GM23338 (cell line): ENCODE measurements at regions not wholly inside any gene's neighbourhood (a gene's known extent, or its start where the extent isn't known, plus 50 kb on each side); places are given as distances from the start of the nearest gene placed in this dataset.

ENCODE experiments used
- ATAC-seq: fragments of 200-7000 bp; cut with Tn5 transposase; 3 replicates; pipeline ENCODE4 v1.9.1; 2020
- DNase-seq: peaks from one replicate; pipeline ENCODE4 v3.0.0-alpha.2; 2015; ENCODE audit warnings: low spot score
- H2AFZ ChIP-seq: fragments of 200-600 bp; sonication (generic); 2 replicates; pipeline ENCODE4 v1.8.0; 2016; ENCODE audit warnings: antibody characterized with exemption, mild to moderate bottlenecking, moderate library complexity
- H3F3A ChIP-seq: fragments of 200-600 bp; sonication (generic); replicated peaks from 2 replicates; pipeline ENCODE4 v1.8.0; 2017; ENCODE audit warnings: antibody characterized with exemption, mixed run types, low read depth
- H3K27ac ChIP-seq: fragments of 200-600 bp; sonication (generic); 2 replicates; pipeline ENCODE4 v1.6.1; 2016; ENCODE audit warnings: low read depth
- H3K27me3 ChIP-seq: fragments of 200-600 bp; sonication (generic); 2 replicates; pipeline ENCODE4 v1.8.0; 2016; ENCODE audit warnings: mild to moderate bottlenecking, mixed run types, moderate library complexity; ENCODE audit not compliant: insufficient read depth
- H3K36me3 ChIP-seq: fragments of 200-600 bp; sonication (generic); 2 replicates; pipeline ENCODE4 v1.8.0; 2016; ENCODE audit warnings: mild to moderate bottlenecking; ENCODE audit not compliant: insufficient read depth
- H3K4me1 ChIP-seq: fragments of 200-600 bp; sonication (generic); 2 replicates; pipeline ENCODE4 v1.8.0; 2016; ENCODE audit warnings: mild to moderate bottlenecking, moderate library complexity; ENCODE audit not compliant: insufficient read depth
- H3K4me2 ChIP-seq: fragments of 200-600 bp; sonication (generic); 2 replicates; pipeline ENCODE4 v1.7.1; 2017; ENCODE audit warnings: mixed run types
- H3K4me3 ChIP-seq: fragments of 200-600 bp; sonication (generic); 2 replicates; pipeline ENCODE4 v1.6.1; 2016; ENCODE audit warnings: mixed run types
- H3K79me2 ChIP-seq: fragments of 200-600 bp; sonication (generic); replicated peaks from 2 replicates; pipeline ENCODE4 v1.8.0; 2017; ENCODE audit warnings: mild to moderate bottlenecking; ENCODE audit not compliant: insufficient read depth
- H3K9me2 ChIP-seq: fragments of 200-600 bp; sonication (generic); 2 replicates; pipeline ENCODE4 v1.8.0; 2017; ENCODE audit not compliant: insufficient read depth
- H4K20me1 ChIP-seq: fragments of 200-600 bp; sonication (generic); replicated peaks from 2 replicates; pipeline ENCODE4 v1.8.0; 2017; ENCODE audit warnings: mild to moderate bottlenecking; ENCODE audit not compliant: insufficient read depth
- H3K27ac Mint-ChIP-seq: 2 replicates; pipeline ENCODE4 v1.8.0; 2020; ENCODE audit warnings: inconsistent platforms, mild to moderate bottlenecking, moderate library complexity, mixed read lengths
- H3K27me3 Mint-ChIP-seq: 3 replicates; pipeline ENCODE4 v1.8.0; 2022; ENCODE audit warnings: low read depth, mild to moderate bottlenecking, moderate library complexity, mixed read lengths, inconsistent platforms; ENCODE audit not compliant: insufficient read depth, poor library complexity
- H3K36me3 Mint-ChIP-seq: 3 replicates; pipeline ENCODE4 v1.8.0; 2021; ENCODE audit warnings: low read depth, mild to moderate bottlenecking, inconsistent platforms, moderate library complexity, mixed read lengths
- H3K4me1 Mint-ChIP-seq: 3 replicates; pipeline ENCODE4 v1.8.0; 2020; ENCODE audit warnings: mild to moderate bottlenecking, inconsistent platforms, mixed read lengths
- H3K4me3 Mint-ChIP-seq: 3 replicates; pipeline ENCODE4 v1.8.0; 2021; ENCODE audit warnings: moderate library complexity, mild to moderate bottlenecking, inconsistent platforms, mixed read lengths
- H3K9me3 Mint-ChIP-seq: 3 replicates; pipeline ENCODE4 v1.8.0; 2020; ENCODE audit warnings: moderate library complexity, mild to moderate bottlenecking, inconsistent platforms, mixed read lengths
- JUNB ChIP-seq: IDR thresholded peaks from one replicate; pipeline ENCODE4 v1.6.1; 2016; ENCODE audit warnings: antibody characterized with exemption; ENCODE audit not compliant: unreplicated experiment
- NANOG ChIP-seq: IDR thresholded peaks from 2 replicates; pipeline ENCODE4 v1.6.1; 2016; ENCODE audit warnings: antibody characterized with exemption, borderline replicate concordance
- POLR2AphosphoS5 ChIP-seq: IDR thresholded peaks from 2 replicates; pipeline ENCODE4 v1.6.1; 2016; ENCODE audit warnings: antibody characterized with exemption, low read depth
- ZNF114 ChIP-seq: fragments of 250-450 bp; sonication (Bioruptor Pico); IDR thresholded peaks from 2 replicates; pipeline ENCODE4 v1.5.0; 2020; ENCODE audit warnings: mild to moderate bottlenecking, moderate library complexity
- ZNF331 ChIP-seq: fragments of 250-450 bp; sonication (Bioruptor Pico); IDR thresholded peaks from 2 replicates; pipeline ENCODE4 v1.5.0; 2020; ENCODE audit warnings: low read depth, mild to moderate bottlenecking, moderate library complexity
- TF ChIP-seq, protein P1 (sequence below): fragments of 250-450 bp; sonication (Bioruptor Pico); IDR thresholded peaks from 2 replicates; pipeline ENCODE4 v1.5.0; 2020; ENCODE audit warnings: mild to moderate bottlenecking, moderate library complexity
- TF ChIP-seq, protein P2 (sequence below): IDR thresholded peaks from one replicate; pipeline ENCODE4 v1.6.1; 2018; ENCODE audit warnings: antibody characterized with exemption; ENCODE audit not compliant: unreplicated experiment
- TF ChIP-seq, protein P3 (sequence below): IDR thresholded peaks from 2 replicates; pipeline ENCODE4 v1.6.1; 2016; ENCODE audit warnings: antibody characterized with exemption
- TF ChIP-seq, protein P4 (sequence below), 2 experiments: fragments of 200-600 bp in 1 of 2; sonication (generic) in 1 of 2; conservative IDR thresholded peaks; 2 replicates each; pipeline versions ENCODE4 v1.5.1 to v1.6.1; 2016 to 2017; ENCODE audit warnings: antibody characterized with exemption in 2 of 2, low read depth in 2 of 2, mild to moderate bottlenecking in 2 of 2, moderate library complexity in 1 of 2

DNA sequence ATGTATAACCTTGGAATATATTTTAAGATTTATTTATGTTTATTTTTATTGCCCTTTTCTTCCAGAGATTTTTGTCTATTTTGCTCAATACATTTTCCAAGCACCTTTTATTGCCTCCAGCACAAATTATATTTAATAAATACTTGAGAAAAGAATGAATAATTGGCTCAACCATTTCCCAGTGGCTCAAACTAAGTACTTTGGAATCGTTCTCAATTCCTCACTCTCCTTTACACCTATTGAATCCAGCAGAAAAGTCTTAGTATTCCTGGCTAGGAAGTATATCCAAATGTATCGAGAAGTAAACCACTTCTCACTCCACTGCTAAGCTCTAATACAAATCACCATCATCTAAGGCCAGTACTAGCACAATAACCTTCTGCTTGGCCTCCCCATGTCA is 276.1 kb downstream of the NEBL start (continued):
- TF ChIP-seq, protein P1, sequence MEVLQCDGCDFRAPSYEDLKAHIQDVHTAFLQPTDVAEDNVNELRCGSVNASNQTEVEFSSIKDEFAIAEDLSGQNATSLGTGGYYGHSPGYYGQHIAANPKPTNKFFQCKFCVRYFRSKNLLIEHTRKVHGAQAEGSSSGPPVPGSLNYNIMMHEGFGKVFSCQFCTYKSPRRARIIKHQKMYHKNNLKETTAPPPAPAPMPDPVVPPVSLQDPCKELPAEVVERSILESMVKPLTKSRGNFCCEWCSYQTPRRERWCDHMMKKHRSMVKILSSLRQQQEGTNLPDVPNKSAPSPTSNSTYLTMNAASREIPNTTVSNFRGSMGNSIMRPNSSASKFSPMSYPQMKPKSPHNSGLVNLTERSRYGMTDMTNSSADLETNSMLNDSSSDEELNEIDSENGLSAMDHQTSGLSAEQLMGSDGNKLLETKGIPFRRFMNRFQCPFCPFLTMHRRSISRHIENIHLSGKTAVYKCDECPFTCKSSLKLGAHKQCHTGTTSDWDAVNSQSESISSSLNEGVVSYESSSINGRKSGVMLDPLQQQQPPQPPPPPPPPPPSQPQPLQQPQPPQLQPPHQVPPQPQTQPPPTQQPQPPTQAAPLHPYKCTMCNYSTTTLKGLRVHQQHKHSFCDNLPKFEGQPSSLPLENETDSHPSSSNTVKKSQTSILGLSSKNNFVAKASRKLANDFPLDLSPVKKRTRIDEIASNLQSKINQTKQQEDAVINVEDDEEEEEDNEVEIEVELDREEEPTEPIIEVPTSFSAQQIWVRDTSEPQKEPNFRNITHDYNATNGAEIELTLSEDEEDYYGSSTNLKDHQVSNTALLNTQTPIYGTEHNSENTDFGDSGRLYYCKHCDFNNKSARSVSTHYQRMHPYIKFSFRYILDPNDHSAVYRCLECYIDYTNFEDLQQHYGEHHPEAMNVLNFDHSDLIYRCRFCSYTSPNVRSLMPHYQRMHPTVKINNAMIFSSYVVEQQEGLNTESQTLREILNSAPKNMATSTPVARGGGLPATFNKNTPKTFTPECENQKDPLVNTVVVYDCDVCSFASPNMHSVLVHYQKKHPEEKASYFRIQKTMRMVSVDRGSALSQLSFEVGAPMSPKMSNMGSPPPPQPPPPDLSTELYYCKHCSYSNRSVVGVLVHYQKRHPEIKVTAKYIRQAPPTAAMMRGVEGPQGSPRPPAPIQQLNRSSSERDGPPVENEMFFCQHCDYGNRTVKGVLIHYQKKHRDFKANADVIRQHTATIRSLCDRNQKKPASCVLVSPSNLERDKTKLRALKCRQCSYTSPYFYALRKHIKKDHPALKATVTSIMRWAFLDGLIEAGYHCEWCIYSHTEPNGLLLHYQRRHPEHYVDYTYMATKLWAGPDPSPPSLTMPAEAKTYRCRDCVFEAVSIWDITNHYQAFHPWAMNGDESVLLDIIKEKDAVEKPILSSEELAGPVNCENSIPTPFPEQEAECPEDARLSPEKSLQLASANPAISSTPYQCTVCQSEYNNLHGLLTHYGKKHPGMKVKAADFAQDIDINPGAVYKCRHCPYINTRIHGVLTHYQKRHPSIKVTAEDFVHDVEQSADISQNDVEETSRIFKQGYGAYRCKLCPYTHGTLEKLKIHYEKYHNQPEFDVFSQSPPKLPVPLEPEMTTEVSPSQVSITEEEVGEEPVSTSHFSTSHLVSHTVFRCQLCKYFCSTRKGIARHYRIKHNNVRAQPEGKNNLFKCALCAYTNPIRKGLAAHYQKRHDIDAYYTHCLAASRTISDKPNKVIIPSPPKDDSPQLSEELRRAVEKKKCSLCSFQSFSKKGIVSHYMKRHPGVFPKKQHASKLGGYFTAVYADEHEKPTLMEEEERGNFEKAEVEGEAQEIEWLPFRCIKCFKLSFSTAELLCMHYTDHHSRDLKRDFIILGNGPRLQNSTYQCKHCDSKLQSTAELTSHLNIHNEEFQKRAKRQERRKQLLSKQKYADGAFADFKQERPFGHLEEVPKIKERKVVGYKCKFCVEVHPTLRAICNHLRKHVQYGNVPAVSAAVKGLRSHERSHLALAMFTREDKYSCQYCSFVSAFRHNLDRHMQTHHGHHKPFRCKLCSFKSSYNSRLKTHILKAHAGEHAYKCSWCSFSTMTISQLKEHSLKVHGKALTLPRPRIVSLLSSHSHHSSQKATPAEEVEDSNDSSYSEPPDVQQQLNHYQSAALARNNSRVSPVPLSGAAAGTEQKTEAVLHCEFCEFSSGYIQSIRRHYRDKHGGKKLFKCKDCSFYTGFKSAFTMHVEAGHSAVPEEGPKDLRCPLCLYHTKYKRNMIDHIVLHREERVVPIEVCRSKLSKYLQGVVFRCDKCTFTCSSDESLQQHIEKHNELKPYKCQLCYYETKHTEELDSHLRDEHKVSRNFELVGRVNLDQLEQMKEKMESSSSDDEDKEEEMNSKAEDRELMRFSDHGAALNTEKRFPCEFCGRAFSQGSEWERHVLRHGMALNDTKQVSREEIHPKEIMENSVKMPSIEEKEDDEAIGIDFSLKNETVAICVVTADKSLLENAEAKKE (CRISPR knock-in tag) = no peak

DNA sequence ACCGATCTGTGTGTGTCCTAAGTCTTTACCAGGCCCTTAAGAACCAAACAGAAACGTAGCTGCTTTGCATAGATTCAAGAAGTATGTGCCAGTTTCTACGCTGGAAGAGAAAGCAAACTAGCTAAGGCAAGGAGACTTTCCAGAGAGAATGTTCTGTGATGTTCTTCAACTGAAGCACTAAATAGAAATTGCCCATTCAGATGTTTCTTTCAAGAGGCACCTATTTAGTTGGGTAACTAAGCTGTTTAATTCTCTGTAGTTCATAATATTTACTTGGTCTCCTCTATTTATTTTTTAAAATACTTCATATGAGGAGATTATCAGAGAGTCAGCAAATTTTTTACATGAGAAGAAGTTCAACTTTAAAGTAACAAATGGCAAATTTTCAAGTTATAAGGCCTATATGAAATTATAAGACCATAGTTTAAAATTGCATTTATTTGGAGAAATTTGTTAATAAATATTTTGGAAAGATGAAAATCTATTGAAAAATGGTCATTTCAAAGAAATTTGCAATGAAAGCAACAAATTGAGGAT is 279.0 kb downstream of the NEBL start:
- Histone ChIP-seq H3K27ac (no peak overlapping the region), H3K27me3 (no peaks in the 10 kb centered on the region), H3K79me2 (no peaks in the 10 kb centered on the region), H2AFZ (no peak overlapping the region), H3K4me3 (no peak overlapping the region), H3K4me2 (no peak overlapping the region), H4K20me1 (no peaks in the 10 kb centered on the region), H3F3A (no peaks in the 10 kb centered on the region), H3K36me3 (no peaks in the 10 kb centered on the region), H3K4me1 (peaks cover 14% of the 10 kb centered on the region), H3K9me2 (peaks cover 13% of the 10 kb centered on the region; the same call in 1 of the 2 replicates)
- Mint-ChIP-seq H3K27ac (no peak overlapping the region), H3K4me3 (no peak overlapping the region), H3K4me1 (peaks cover 13% of the 10 kb centered on the region; the same call in 2 of the 3 replicates), H3K9me3 (no peaks in the 10 kb centered on the region), H3K27me3 (no peaks in the 10 kb centered on the region), H3K36me3 (no peaks in the 10 kb centered on the region; the same call in 2 of the 3 replicates)
- ATAC-seq = no peak
- no peak for DNase-seq
- no peak for TF ChIP-seq JUNB
- TF ChIP-seq NANOG = no peak
- TF ChIP-seq ZNF114 (CRISPR knock-in tag) = no peak
- TF ChIP-seq, protein P2, sequence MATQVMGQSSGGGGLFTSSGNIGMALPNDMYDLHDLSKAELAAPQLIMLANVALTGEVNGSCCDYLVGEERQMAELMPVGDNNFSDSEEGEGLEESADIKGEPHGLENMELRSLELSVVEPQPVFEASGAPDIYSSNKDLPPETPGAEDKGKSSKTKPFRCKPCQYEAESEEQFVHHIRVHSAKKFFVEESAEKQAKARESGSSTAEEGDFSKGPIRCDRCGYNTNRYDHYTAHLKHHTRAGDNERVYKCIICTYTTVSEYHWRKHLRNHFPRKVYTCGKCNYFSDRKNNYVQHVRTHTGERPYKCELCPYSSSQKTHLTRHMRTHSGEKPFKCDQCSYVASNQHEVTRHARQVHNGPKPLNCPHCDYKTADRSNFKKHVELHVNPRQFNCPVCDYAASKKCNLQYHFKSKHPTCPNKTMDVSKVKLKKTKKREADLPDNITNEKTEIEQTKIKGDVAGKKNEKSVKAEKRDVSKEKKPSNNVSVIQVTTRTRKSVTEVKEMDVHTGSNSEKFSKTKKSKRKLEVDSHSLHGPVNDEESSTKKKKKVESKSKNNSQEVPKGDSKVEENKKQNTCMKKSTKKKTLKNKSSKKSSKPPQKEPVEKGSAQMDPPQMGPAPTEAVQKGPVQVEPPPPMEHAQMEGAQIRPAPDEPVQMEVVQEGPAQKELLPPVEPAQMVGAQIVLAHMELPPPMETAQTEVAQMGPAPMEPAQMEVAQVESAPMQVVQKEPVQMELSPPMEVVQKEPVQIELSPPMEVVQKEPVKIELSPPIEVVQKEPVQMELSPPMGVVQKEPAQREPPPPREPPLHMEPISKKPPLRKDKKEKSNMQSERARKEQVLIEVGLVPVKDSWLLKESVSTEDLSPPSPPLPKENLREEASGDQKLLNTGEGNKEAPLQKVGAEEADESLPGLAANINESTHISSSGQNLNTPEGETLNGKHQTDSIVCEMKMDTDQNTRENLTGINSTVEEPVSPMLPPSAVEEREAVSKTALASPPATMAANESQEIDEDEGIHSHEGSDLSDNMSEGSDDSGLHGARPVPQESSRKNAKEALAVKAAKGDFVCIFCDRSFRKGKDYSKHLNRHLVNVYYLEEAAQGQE = no peak
- TF ChIP-seq, protein P3, sequence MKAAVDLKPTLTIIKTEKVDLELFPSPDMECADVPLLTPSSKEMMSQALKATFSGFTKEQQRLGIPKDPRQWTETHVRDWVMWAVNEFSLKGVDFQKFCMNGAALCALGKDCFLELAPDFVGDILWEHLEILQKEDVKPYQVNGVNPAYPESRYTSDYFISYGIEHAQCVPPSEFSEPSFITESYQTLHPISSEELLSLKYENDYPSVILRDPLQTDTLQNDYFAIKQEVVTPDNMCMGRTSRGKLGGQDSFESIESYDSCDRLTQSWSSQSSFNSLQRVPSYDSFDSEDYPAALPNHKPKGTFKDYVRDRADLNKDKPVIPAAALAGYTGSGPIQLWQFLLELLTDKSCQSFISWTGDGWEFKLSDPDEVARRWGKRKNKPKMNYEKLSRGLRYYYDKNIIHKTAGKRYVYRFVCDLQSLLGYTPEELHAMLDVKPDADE = no peak
- TF ChIP-seq, protein P4, sequence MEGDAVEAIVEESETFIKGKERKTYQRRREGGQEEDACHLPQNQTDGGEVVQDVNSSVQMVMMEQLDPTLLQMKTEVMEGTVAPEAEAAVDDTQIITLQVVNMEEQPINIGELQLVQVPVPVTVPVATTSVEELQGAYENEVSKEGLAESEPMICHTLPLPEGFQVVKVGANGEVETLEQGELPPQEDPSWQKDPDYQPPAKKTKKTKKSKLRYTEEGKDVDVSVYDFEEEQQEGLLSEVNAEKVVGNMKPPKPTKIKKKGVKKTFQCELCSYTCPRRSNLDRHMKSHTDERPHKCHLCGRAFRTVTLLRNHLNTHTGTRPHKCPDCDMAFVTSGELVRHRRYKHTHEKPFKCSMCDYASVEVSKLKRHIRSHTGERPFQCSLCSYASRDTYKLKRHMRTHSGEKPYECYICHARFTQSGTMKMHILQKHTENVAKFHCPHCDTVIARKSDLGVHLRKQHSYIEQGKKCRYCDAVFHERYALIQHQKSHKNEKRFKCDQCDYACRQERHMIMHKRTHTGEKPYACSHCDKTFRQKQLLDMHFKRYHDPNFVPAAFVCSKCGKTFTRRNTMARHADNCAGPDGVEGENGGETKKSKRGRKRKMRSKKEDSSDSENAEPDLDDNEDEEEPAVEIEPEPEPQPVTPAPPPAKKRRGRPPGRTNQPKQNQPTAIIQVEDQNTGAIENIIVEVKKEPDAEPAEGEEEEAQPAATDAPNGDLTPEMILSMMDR (conservative IDR thresholded peaks at IDR 0.05; ENCODE audit: low read depth in 2 of 2) = no peak
- no peak for TF ChIP-seq ZNF331
- no peak for TF ChIP-seq POLR2AphosphoS5
